Lung (tissue), 11 donors: ENCODE measurements at regions not wholly inside any gene's neighbourhood (a gene's known extent, or its start where the extent isn't known, plus 50 kb on each side); places are given as distances from the start of the nearest gene placed in this dataset.

Source experiments
- ATAC-seq: fragments of 200-7000 bp; cut with Tn5 transposase; one replicate; pipeline ENCODE4 v1.9.1; 2020; ENCODE audit warnings: moderate number of reproducible peaks; ENCODE audit not compliant: insufficient read depth, low FRiP score
- DNase-seq, 3 donors: peaks; one replicate each; pipeline ENCODE4 v3.0.0-alpha.2; 2013 to 2017
- H3K27ac ChIP-seq, 2 donors: one replicate each; pipeline ENCODE4 v1.5.1; 2013; ENCODE audit warnings: mild to moderate bottlenecking in 2 of 2, moderate library complexity in 2 of 2, control low read depth in 1 of 2, inconsistent platforms in 1 of 2, low read depth in 1 of 2, low read length in 1 of 2
- H3K27me3 ChIP-seq, 3 donors: one replicate each; pipeline ENCODE4 v1.5.1; 2013; ENCODE audit warnings: low read length in 2 of 3; ENCODE audit not compliant: control insufficient read depth in 3 of 3, insufficient read depth in 3 of 3
- H3K36me3 ChIP-seq, 4 donors: one replicate each; pipeline ENCODE4 v1.5.1; 2013; ENCODE audit warnings: low read length in 4 of 4, mild to moderate bottlenecking in 1 of 4, moderate library complexity in 1 of 4; ENCODE audit not compliant: control insufficient read depth in 4 of 4, insufficient read depth in 4 of 4
- H3K4me1 ChIP-seq, 5 donors: one replicate each; pipeline ENCODE4 v1.5.1; 2013; ENCODE audit warnings: low read length in 5 of 5, mild to moderate bottlenecking in 2 of 5, moderate library complexity in 1 of 5; ENCODE audit not compliant: control insufficient read depth in 5 of 5, insufficient read depth in 5 of 5
- H3K4me3 ChIP-seq: one replicate; pipeline ENCODE4 v1.5.1; 2013; ENCODE audit warnings: mild to moderate bottlenecking, control low read depth, moderate library complexity
- H3K9ac ChIP-seq, 2 donors: one replicate each; pipeline ENCODE4 v1.5.1; 2013; ENCODE audit warnings: low read length in 2 of 2, control low read depth in 1 of 2; ENCODE audit not compliant: insufficient read depth in 1 of 2
- H3K9me3 ChIP-seq, 4 donors: one replicate each; pipeline ENCODE4 v1.5.1; 2013; ENCODE audit warnings: low read length in 3 of 4, mild to moderate bottlenecking in 1 of 4, moderate library complexity in 1 of 4; ENCODE audit not compliant: control insufficient read depth in 4 of 4, insufficient read depth in 3 of 4
- WGBS, 2 donors: extraction: QIAGEN DNeasy Blood & Tissue Kit; methylation state at CpG; one replicate each; pipeline ENCODE4 v1.1.7; 2013; 5-methylcytosine and 5-hydroxymethylcytosine counted together
- TF ChIP-seq, protein P1 (sequence below): IDR thresholded peaks from 2 replicates; pipeline ENCODE4 v1.5.1; 2012; ENCODE audit warnings: mild to moderate bottlenecking; ENCODE audit errors: control extremely low read depth, extremely low read depth
- donor health status: control.
- donor health status: control.
- donor health status: Bipolar disorder and iron deficiency.
- donor health status: healthy.
- donor health status: DM: yes; HTN: yes; CAD: no.

DNA sequence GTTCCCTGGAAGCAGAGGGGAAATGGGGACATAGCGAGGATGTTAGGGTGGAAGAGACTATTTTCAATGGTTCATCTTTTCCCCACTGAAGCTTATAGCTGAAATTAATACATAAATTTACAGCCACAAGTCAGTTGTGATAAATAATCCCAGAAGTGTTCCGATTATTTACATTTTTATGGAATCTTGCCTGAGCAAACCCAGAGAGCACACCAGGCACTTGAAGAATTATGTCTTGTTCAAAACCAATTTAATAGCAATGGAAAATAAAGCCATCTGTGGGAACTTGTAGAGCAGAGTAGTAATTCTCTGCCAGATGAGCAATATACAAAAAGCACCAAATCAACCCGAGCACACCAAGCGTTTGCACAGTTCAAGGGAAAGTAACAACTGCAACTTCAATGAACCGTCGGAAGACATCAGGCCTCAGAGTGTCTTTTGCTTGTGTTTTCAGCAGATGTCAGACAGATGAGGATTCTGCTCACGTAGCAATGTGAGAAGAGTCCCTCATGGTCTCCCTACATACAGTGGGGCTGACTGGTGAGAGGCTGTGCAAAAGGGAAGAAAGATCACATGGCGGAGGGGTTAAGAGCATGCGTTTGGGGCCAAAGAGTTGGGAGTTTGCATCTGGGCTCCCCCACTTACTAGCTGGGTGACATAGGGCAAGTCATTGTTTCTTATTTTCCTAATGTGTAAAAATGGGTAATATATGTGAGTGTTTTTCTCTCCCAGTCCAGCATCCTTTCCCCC, 148.7 kb upstream of the HS3ST2 start:
- Histone ChIP-seq H3K4me1 (no peaks in the 10 kb centered on the region), H3K9ac (no peak overlapping the region), H3K27me3 (no peaks in the 10 kb centered on the region), H3K27ac (no peak overlapping the region), H3K4me3 (no peak overlapping the region), H3K36me3 (no peaks in the 10 kb centered on the region), H3K9me3 (peaks cover 0 to 5% (median 0%) of the 10 kb centered on the region in 4 donors)
- DNase-seq (peak in 1 of 3 donors; percentile 9), ATAC-seq (no peak)
- TF ChIP-seq, protein P1, sequence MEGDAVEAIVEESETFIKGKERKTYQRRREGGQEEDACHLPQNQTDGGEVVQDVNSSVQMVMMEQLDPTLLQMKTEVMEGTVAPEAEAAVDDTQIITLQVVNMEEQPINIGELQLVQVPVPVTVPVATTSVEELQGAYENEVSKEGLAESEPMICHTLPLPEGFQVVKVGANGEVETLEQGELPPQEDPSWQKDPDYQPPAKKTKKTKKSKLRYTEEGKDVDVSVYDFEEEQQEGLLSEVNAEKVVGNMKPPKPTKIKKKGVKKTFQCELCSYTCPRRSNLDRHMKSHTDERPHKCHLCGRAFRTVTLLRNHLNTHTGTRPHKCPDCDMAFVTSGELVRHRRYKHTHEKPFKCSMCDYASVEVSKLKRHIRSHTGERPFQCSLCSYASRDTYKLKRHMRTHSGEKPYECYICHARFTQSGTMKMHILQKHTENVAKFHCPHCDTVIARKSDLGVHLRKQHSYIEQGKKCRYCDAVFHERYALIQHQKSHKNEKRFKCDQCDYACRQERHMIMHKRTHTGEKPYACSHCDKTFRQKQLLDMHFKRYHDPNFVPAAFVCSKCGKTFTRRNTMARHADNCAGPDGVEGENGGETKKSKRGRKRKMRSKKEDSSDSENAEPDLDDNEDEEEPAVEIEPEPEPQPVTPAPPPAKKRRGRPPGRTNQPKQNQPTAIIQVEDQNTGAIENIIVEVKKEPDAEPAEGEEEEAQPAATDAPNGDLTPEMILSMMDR, result no peak
- 85 to 89% methylated on average over 9 of the region's 9 CpGs for WGBS, 2 donors

DNA sequence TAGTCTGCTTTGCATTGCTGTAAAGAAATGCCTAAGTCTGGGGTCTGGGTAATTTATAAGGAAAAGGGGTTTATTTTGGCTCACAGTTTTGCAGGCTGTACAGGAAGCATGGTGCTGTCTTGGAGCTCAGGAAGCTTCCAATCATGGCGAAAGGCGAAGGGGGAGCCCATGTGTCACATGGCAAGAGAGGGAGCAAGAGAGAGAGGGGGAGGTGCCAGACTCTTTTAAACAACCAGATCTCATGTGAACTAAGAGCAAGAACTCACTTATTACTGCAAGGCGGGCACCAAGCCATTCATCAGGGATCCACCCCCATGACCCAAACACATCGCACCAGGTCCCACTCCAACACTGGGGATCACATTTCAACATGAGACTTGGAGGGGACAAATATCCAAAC, 148.2 kb upstream of the HS3ST2 start:
- 56 to 67% methylated on average over 4 of the region's 4 CpGs for WGBS, 2 donors
- H3K9ac ChIP-seq, result no peak overlapping the region
- no peak overlapping the region for H3K27ac ChIP-seq
- no peaks in the 10 kb centered on the region for H3K4me1 ChIP-seq
- DNase-seq (no peak), ATAC-seq (no peak)
- peaks cover 0 to 5% (median 0%) of the 10 kb centered on the region in 4 donors for H3K9me3 ChIP-seq
- no peaks in the 10 kb centered on the region for H3K27me3 ChIP-seq
- H3K36me3 ChIP-seq, result no peaks in the 10 kb centered on the region
- TF ChIP-seq, protein P1, result no peak
- no peak overlapping the region for H3K4me3 ChIP-seq

DNA sequence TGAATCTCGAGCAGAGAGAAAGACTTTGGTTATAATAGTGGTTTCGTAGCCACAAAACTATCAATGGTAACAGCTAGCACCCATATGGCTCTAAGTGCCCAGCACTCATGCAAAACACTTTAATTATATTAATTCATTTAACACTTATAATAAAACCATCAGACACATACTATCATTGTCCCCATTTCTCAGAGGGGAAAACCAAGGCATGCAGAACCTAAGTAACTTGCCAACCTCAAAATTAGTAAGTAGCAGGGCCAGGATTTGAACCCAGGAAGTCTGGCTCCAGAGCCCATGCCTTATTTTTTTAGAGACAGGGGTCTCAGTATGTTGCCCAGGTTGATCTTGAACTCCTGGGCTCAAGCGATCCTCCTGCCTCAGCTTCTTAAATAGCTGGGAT, 145.6 kb upstream of the HS3ST2 start:
- Histone ChIP-seq H3K9ac (no peak overlapping the region), H3K4me3 (no peak overlapping the region), H3K4me1 (no peaks in the 10 kb centered on the region), H3K36me3 (no peaks in the 10 kb centered on the region), H3K27me3 (no peaks in the 10 kb centered on the region), H3K9me3 (peaks cover 0 to 3% (median 0%) of the 10 kb centered on the region in 4 donors), H3K27ac (no peak overlapping the region)
- 89 to 95% methylated on average over 3 of the region's 3 CpGs for WGBS, 2 donors
- TF ChIP-seq, protein P1, result no peak
- no peak for DNase-seq
- ATAC-seq, result no peak
